Neural progenitor cell (in vitro differentiated cells): ENCODE measurements at regions not wholly inside any gene's neighbourhood (a gene's known extent, or its start where the extent isn't known, plus 50 kb on each side); places are given as distances from the start of the nearest gene placed in this dataset.

ENCODE experiments used
- EZH2phosphoT487 ChIP-seq: fragments of 200-600 bp; sonication (generic); IDR thresholded peaks from 2 replicates; pipeline ENCODE4 v1.6.1; 2017; ENCODE audit warnings: antibody characterized with exemption
- TF ChIP-seq, protein P1 (sequence below): fragments of 200-600 bp; sonication (generic); IDR thresholded peaks from 2 replicates; pipeline ENCODE4 v1.5.1; 2017; ENCODE audit warnings: antibody characterized with exemption, mild to moderate bottlenecking

DNA sequence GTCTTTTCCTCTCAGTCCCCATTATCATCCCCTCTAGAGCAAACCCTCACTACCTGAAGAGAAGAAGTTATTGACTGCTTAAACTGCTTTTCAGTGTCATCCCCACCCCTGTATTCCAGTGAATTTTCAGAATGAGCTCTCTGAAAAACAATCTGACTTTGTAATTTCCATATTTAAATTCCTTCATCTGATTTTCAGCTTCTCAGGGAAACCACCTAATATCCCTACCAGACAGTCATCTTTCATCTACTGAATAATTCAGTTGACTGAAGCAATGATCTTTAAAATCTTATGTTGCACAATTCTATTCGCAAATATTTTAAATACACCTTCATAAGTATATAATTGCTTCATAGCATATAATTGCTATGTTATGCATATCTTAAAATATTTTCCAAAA, 258.7 kb downstream of the HTR1B start:
- TF ChIP-seq, protein P1, sequence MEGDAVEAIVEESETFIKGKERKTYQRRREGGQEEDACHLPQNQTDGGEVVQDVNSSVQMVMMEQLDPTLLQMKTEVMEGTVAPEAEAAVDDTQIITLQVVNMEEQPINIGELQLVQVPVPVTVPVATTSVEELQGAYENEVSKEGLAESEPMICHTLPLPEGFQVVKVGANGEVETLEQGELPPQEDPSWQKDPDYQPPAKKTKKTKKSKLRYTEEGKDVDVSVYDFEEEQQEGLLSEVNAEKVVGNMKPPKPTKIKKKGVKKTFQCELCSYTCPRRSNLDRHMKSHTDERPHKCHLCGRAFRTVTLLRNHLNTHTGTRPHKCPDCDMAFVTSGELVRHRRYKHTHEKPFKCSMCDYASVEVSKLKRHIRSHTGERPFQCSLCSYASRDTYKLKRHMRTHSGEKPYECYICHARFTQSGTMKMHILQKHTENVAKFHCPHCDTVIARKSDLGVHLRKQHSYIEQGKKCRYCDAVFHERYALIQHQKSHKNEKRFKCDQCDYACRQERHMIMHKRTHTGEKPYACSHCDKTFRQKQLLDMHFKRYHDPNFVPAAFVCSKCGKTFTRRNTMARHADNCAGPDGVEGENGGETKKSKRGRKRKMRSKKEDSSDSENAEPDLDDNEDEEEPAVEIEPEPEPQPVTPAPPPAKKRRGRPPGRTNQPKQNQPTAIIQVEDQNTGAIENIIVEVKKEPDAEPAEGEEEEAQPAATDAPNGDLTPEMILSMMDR = no peak
- TF ChIP-seq EZH2phosphoT487 = no peak
